DMS53 treated with DMSO at 0.1 percent for 48 hours (cell line): ENCODE measurements at regions not wholly inside any gene's neighbourhood (a gene's known extent, or its start where the extent isn't known, plus 50 kb on each side); places are given as distances from the start of the nearest gene placed in this dataset.
"Not testable (repeated sequence)": the region's sequence is repeated elsewhere in the genome, so short reads cannot be mapped to it uniquely, and the experiment has no call there.

Source experiments
- DNase-seq: peaks from one replicate; lab custom pipeline; 2025; ENCODE audit not compliant: unreplicated experiment; lab: John Stamatoyannopoulos, UW

GRCh38 chr16:59690216-59690615, 956.1 kb upstream of the GOT2 start:
- no peak for DNase-seq

- DNase-seq, result no peak
These were observed 953.9 kb upstream of the GOT2 start for GRCh38 chr16:59688006-59688405.

- DNase-seq, result no peak
These were observed 952.3 kb upstream of the GOT2 start for GRCh38 chr16:59686405-59686804.

GRCh38 chr16:59684911-59685310, 950.8 kb upstream of the GOT2 start:
- DNase-seq, result no peak

GRCh38 chr16:59683709-59684108, 949.6 kb upstream of the GOT2 start:
- DNase-seq, result no peak

- no peak for DNase-seq
These were observed 931.6 kb upstream of the GOT2 start for GRCh38 chr16:59665618-59666220.

- no peak for DNase-seq
These were observed 924.5 kb upstream of the GOT2 start for GRCh38 chr16:59658572-59658971.

GRCh38 chr16:59655031-59655430, 920.9 kb upstream of the GOT2 start:
- no peak for DNase-seq

- DNase-seq, result no peak
These were observed 920.3 kb upstream of the GOT2 start for GRCh38 chr16:59654455-59654854.

- no peak for DNase-seq
These were observed 917.5 kb upstream of the GOT2 start for GRCh38 chr16:59651662-59652061.

GRCh38 chr16:59645194-59645593, 911.1 kb upstream of the GOT2 start:
- no peak for DNase-seq

GRCh38 chr16:59635674-59636073, 901.6 kb upstream of the GOT2 start:
- no peak for DNase-seq

GRCh38 chr16:59634951-59635350, 900.8 kb upstream of the GOT2 start:
- DNase-seq, result no peak

- DNase-seq, result no peak
These were observed 900.0 kb upstream of the GOT2 start for GRCh38 chr16:59634004-59634579.

GRCh38 chr16:59632276-59632855, 898.2 kb upstream of the GOT2 start:
- no peak for DNase-seq

GRCh38 chr16:59624381-59624780, 890.3 kb upstream of the GOT2 start:
- DNase-seq, result not testable (repeated sequence)

GRCh38 chr16:59614466-59615240, 880.5 kb upstream of the GOT2 start:
- DNase-seq, result no peak

GRCh38 chr16:59612910-59613620, 878.9 kb upstream of the GOT2 start:
- DNase-seq, result not testable (repeated sequence)

GRCh38 chr16:59612094-59612493, 878.0 kb upstream of the GOT2 start:
- no peak for DNase-seq

GRCh38 chr16:59611556-59611955, 877.4 kb upstream of the GOT2 start:
- no peak for DNase-seq

GRCh38 chr16:59605706-59606105, 871.6 kb upstream of the GOT2 start:
- no peak for DNase-seq
